ENCODE measurements at regions not wholly inside any gene's neighbourhood (a gene's known extent, or its start where the extent isn't known, plus 50 kb on each side); places are given as distances from the start of the nearest gene placed in this dataset.

DNA sequence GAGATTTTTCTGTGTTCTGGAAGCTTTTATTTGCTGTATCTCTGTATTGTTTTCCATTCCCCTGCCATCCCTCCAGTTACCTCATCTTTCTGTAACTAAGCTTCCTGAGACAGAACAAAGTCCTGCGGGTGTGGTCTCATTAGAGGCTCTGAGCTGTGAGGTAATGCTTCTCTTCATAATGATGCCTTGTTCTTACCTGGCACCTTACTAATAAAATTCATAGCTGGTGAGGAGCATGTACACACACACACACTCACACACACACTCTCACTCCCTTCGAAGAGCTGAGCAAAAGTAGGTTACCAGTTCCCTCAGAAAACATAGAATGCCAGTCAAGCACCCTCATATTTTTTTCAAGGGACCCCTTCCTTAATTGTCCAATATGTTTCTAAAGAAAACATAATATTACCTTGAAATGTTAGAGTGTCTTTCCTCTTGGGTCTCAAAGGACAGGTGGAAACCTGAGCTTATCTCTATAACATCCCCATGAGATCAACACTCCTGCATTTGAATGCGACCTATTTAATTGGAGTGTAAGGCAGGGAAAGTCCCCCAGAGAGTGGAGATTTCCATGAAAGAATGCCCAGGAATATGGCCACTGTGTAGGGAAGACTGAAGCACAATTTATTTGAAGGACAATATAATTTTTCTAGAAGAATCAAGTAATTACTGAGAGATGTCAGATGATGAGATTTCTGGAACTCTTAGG is 161.6 kb upstream of the NCK2 start:
- Mint-ChIP-seq H3K36me3 (ENCODE audit: insufficient read depth, unreplicated experiment) (no peaks in the 10 kb centered on the region), H3K4me3 (ENCODE audit: unreplicated experiment) (no peak overlapping the region), H3K4me1 (ENCODE audit: low read depth, unreplicated experiment) (peaks cover 30% of the 10 kb centered on the region), H3K27ac (ENCODE audit: unreplicated experiment) (peak overlapping the region; percentile 61), H3K9me3 (ENCODE audit: unreplicated experiment) (peaks cover 20% of the 10 kb centered on the region), H3K27me3 (ENCODE audit: insufficient read depth, unreplicated experiment) (no peaks in the 10 kb centered on the region)
- ChIA-PET CTCF (interaction anchor here (0.5 to 0.9 kb wide), 2 partner anchors 10 to 26 kb away, joined by 4 read pairs; no protein-coding TSS in a partner anchor), POLR2A (no interaction called here)
- Histone ChIP-seq H3K27me3 (replicated peaks; ENCODE audit: control insufficient read depth, insufficient read depth, low read length) (no peaks in the 10 kb centered on the region), H3K4me1 (peaks cover 42% of the 10 kb centered on the region), H3K9me3 (no peaks in the 10 kb centered on the region), H3K4me3 (ENCODE audit: low read depth, low read length) (no peak overlapping the region), H3K36me3 (ENCODE audit: control insufficient read depth, insufficient read depth, low read length) (no peaks in the 10 kb centered on the region)
- BruUV-seq (replicated peaks): TSS peak; percentile 87
- intact Hi-C loops (cut with micrococcal nuclease; ENCODE audit: unreplicated experiment): loop anchor here (2.0 kb wide), 1 partner anchor 130 kb away; no protein-coding TSS in a partner anchor
- DNase-seq: peak; percentile 32 to 58
- no peak for TF ChIP-seq CTCF (IDR thresholded peaks at IDR 0.05; ENCODE audit: insufficient read depth in 1 of 2, low read depth in 1 of 2, low read length in 1 of 2, severe bottlenecking in 1 of 2, unreplicated experiment in 1 of 2)

DNA sequence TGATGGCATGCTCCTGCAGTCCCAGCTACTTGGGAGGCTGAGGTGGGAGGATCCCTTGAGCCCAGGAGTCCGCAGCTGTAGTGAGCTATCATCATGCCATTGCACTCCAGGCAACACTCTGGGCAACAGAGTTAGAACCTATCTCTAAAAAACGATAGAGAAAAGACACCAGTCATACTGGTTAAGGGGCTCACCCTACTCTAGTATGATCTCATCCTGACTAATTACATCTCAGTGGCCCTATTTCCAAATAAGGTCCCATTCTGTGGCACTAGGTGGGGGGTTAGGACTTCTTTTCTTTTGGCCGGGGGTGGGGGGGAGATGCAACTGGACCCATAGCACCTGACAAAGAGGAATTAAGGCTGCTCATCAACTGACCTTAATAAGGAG is 163.2 kb upstream of the NCK2 start:
- H3K4me1 Mint-ChIP-seq (ENCODE audit: low read depth, unreplicated experiment): peaks cover 34% of the 10 kb centered on the region
- BruUV-seq (replicated peaks): no TSS peak
- H3K36me3 ChIP-seq (ENCODE audit: control insufficient read depth, insufficient read depth, low read length): no peaks in the 10 kb centered on the region
- no peaks in the 10 kb centered on the region for H3K27me3 ChIP-seq (replicated peaks; ENCODE audit: control insufficient read depth, insufficient read depth, low read length)
- POLR2A ChIA-PET: no interaction called here
- H3K9me3 ChIP-seq: no peaks in the 10 kb centered on the region
- no peak for TF ChIP-seq CTCF (IDR thresholded peaks at IDR 0.05; ENCODE audit: insufficient read depth in 1 of 2, low read depth in 1 of 2, low read length in 1 of 2, severe bottlenecking in 1 of 2, unreplicated experiment in 1 of 2)
- H3K36me3 Mint-ChIP-seq (ENCODE audit: insufficient read depth, unreplicated experiment): no peaks in the 10 kb centered on the region
- CTCF ChIA-PET: no interaction called here
- peaks cover 11% of the 10 kb centered on the region for H3K9me3 Mint-ChIP-seq (ENCODE audit: unreplicated experiment)
- DNase-seq: no peak
- no peaks in the 10 kb centered on the region for H3K27me3 Mint-ChIP-seq (ENCODE audit: insufficient read depth, unreplicated experiment)
- no peak overlapping the region for H3K27ac Mint-ChIP-seq (ENCODE audit: unreplicated experiment)
- H3K4me3 ChIP-seq (ENCODE audit: low read depth, low read length): no peak overlapping the region
- intact Hi-C loops (cut with micrococcal nuclease; ENCODE audit: unreplicated experiment): no loop called here
- no peak overlapping the region for H3K4me3 Mint-ChIP-seq (ENCODE audit: unreplicated experiment)
- peaks cover 46% of the 10 kb centered on the region for H3K4me1 ChIP-seq

GRCh38 chr2:105580870-105581554 is 163.7 kb upstream of the NCK2 start:
- Histone ChIP-seq H3K4me1 (peaks cover 48% of the 10 kb centered on the region), H3K4me3 (ENCODE audit: low read depth, low read length) (no peak overlapping the region), H3K9me3 (no peaks in the 10 kb centered on the region), H3K36me3 (ENCODE audit: control insufficient read depth, insufficient read depth, low read length) (no peaks in the 10 kb centered on the region), H3K27me3 (replicated peaks; ENCODE audit: control insufficient read depth, insufficient read depth, low read length) (no peaks in the 10 kb centered on the region)
- POLR2A ChIA-PET: no interaction called here
- CTCF ChIA-PET: interaction anchor here (0.6 kb wide), 1 partner anchor 15 kb away, joined by 3 read pairs; no protein-coding TSS in a partner anchor
- no peak overlapping the region for H3K4me3 Mint-ChIP-seq (ENCODE audit: unreplicated experiment)
- H3K27me3 Mint-ChIP-seq (ENCODE audit: insufficient read depth, unreplicated experiment): no peaks in the 10 kb centered on the region
- no TSS peak for BruUV-seq (replicated peaks)
- intact Hi-C loops (cut with micrococcal nuclease; ENCODE audit: unreplicated experiment): no loop called here
- H3K9me3 Mint-ChIP-seq (ENCODE audit: unreplicated experiment): peaks cover 11% of the 10 kb centered on the region
- no peak for DNase-seq
- H3K27ac Mint-ChIP-seq (ENCODE audit: unreplicated experiment): no peak overlapping the region
- H3K4me1 Mint-ChIP-seq (ENCODE audit: low read depth, unreplicated experiment): peaks cover 40% of the 10 kb centered on the region
- TF ChIP-seq CTCF (IDR thresholded peaks at IDR 0.05; ENCODE audit: insufficient read depth in 1 of 2, low read depth in 1 of 2, low read length in 1 of 2, severe bottlenecking in 1 of 2, unreplicated experiment in 1 of 2): no peak
- no peaks in the 10 kb centered on the region for H3K36me3 Mint-ChIP-seq (ENCODE audit: insufficient read depth, unreplicated experiment)
